Stimulated activated CD4-positive, alpha-beta T cell treated with anti-CD3 and anti-CD28 coated beads, Interleukin-4, amount 100 ng/mL, for 48 hours (primary cell): ENCODE measurements at regions not wholly inside any gene's neighbourhood (a gene's known extent, or its start where the extent isn't known, plus 50 kb on each side); places are given as distances from the start of the nearest gene placed in this dataset.

ENCODE experiments used
- DNase-seq, 2 donors: peaks; one replicate each; pipeline ENCODE4 v3.0.0-alpha.2; 2020; ENCODE audit warnings: low read depth in 2 of 2

GRCh38 chr16:50924759-50925545 lies 183.1 kb downstream of the CYLD start:
- no peak for DNase-seq

- DNase-seq, result no peak
Observed at GRCh38 chr16:50917950-50918703, 176.2 kb downstream of the CYLD start.

- DNase-seq, result no peak
Observed at GRCh38 chr16:50916040-50916439, 174.2 kb downstream of the CYLD start.

GRCh38 chr16:50915120-50915519 lies 173.2 kb downstream of the CYLD start:
- no peak for DNase-seq

- DNase-seq, result no peak
Observed at GRCh38 chr16:50910736-50911100, 168.8 kb downstream of the CYLD start.

- no peak for DNase-seq
Observed at GRCh38 chr16:50909831-50910735, 168.2 kb downstream of the CYLD start.

- no peak for DNase-seq
Observed at GRCh38 chr16:50908468-50908867, 166.6 kb downstream of the CYLD start.

GRCh38 chr16:50906454-50906853 lies 164.6 kb downstream of the CYLD start:
- DNase-seq, result no peak

GRCh38 chr16:50902457-50902856 lies 160.6 kb downstream of the CYLD start:
- no peak for DNase-seq

- no peak for DNase-seq
Observed at GRCh38 chr16:50901062-50901461, 159.2 kb downstream of the CYLD start.

- no peak for DNase-seq
Observed at GRCh38 chr16:50900391-50900942, 158.6 kb downstream of the CYLD start.

GRCh38 chr16:50899951-50900350 lies 158.1 kb downstream of the CYLD start:
- DNase-seq, result no peak

GRCh38 chr16:50889746-50890145 lies 147.9 kb downstream of the CYLD start:
- no peak for DNase-seq

GRCh38 chr16:50889276-50889675 lies 147.4 kb downstream of the CYLD start:
- DNase-seq, result no peak

GRCh38 chr16:50888486-50889261 lies 146.8 kb downstream of the CYLD start:
- DNase-seq, result no peak

- no peak for DNase-seq
Observed at GRCh38 chr16:50887500-50888298, 145.8 kb downstream of the CYLD start.

GRCh38 chr16:50884066-50884860 lies 142.4 kb downstream of the CYLD start:
- peak; percentile 26 to 57 for DNase-seq

GRCh38 chr16:50881956-50882355 lies 140.1 kb downstream of the CYLD start:
- no peak for DNase-seq

- no peak for DNase-seq
Observed at GRCh38 chr16:50881331-50881830, 139.5 kb downstream of the CYLD start.
